ENCODE measurements at regions not wholly inside any gene's neighbourhood (a gene's known extent, or its start where the extent isn't known, plus 50 kb on each side); places are given as distances from the start of the nearest gene placed in this dataset.

DNA sequence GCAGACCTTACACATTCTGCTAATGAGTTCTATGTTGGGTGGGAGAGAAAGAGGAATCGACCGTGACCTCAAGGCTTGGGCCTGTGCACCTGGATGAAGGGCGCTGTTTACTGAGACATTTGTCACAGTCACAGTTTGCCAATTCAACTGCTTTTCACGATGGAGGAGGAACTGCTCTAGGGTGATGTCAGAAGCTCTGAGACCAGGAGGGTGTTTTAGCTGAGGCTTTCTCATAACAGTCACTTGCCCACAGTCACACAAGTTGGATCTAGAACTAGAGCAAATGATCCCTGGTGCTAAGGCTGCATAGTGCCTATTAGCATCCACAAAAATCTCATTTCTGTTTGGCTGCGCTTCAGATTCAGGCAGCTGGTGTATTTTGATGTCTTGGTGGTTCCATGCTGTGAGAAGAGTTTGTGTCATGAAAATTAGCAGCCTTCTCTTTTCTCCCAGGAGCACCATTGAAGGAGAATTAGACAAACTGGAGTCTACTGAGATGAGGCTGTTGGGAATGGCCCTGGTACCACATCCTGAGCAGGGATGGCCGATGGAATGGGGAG, 83.3 kb upstream of the TGM3 start:
- H3K4me3 ChIP-seq (replicated peaks; ENCODE audit: low read depth, low read length): no peak overlapping the region
- TF ChIP-seq, protein P1, sequence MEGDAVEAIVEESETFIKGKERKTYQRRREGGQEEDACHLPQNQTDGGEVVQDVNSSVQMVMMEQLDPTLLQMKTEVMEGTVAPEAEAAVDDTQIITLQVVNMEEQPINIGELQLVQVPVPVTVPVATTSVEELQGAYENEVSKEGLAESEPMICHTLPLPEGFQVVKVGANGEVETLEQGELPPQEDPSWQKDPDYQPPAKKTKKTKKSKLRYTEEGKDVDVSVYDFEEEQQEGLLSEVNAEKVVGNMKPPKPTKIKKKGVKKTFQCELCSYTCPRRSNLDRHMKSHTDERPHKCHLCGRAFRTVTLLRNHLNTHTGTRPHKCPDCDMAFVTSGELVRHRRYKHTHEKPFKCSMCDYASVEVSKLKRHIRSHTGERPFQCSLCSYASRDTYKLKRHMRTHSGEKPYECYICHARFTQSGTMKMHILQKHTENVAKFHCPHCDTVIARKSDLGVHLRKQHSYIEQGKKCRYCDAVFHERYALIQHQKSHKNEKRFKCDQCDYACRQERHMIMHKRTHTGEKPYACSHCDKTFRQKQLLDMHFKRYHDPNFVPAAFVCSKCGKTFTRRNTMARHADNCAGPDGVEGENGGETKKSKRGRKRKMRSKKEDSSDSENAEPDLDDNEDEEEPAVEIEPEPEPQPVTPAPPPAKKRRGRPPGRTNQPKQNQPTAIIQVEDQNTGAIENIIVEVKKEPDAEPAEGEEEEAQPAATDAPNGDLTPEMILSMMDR (IDR thresholded peaks at IDR 0.05; ENCODE audit: low read length, missing control alignments): no peak
- no peak for DNase-seq (ENCODE audit: low read depth)

DNA sequence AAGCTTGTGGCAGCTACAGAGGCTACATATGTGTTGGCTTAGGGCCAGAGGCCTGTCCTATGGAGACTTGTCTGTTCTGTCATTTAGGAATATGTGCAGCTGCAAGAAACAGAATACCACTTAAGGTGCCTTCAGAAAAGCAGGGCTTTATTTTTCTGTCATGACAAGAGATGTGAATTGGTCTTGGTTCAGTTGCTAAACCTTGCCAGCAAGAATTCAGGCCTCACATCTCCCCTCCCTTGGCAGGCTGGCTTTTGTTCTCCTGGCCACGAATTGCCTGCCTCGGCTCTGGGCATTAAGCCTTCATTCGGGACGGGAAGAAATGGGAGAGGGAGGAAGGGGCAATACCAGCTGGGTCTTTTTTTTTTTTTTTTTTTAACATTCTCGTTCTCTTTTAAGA, 82.4 kb upstream of the TGM3 start:
- DNase-seq (ENCODE audit: low read depth): no peak
- TF ChIP-seq, protein P1 (IDR thresholded peaks at IDR 0.05; ENCODE audit: low read length, missing control alignments): no peak
- no peak overlapping the region for H3K4me3 ChIP-seq (replicated peaks; ENCODE audit: low read depth, low read length)

DNA sequence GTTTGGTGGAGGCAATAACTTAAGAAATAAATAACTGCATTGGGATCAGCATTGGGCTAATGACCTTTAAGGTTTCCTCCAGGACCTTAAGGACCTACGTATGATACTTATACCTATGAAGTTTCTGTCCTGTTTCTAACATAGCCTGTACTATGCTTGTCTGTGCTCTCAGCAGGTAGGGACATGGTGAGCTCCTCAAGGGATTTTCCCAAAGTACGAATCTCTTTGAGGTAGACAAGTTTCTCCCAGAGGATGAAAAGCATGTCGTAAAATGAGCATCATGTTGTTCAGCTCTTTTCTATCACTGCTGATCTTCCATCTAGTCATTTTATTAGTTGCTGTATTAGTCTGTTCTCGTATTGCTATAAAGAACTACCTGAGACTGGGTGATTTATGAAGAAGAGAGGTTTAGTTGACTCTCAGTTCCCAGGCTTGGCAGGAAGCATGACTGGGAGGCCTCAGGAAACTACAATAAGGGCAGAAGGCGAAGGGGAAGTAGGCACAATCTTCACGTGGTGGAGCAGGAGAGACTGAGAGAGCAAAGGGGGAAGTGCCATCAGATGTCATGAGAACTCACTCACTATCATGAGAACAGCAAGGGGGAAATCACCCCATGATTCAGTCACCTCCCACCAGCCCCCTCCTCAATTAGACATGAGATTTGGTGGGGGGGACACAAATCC, 77.8 kb upstream of the TGM3 start:
- DNase-seq (ENCODE audit: low read depth): no peak
- no peak overlapping the region for H3K4me3 ChIP-seq (replicated peaks; ENCODE audit: low read depth, low read length)
- TF ChIP-seq, protein P1 (IDR thresholded peaks at IDR 0.05; ENCODE audit: low read length, missing control alignments): no peak

DNA sequence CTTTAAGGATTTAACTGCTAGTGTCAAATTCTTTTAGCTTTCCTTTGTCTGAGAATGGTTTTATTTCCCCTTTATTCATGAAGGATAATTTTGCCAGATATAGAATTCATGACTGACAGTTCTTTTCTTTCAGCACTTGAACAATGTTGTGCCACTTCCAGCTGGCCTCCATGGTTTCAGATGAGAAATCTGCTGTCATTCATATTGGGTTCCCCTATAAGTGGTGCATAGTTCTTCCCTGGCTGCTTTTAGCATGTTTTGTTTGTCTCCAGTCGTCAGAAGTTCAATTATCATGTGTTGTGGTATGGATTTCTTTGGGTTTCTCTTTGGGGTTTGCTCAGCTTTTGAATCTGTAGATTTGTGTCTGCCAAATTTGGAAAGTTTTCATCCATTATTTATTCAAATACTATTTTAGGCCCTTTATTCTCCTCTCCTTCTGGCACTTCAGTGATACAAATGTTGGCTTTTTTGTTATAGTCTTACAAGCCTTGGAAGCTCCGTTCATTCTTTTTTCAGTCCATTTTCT, 76.3 kb upstream of the TGM3 start:
- no peak for DNase-seq (ENCODE audit: low read depth)
- TF ChIP-seq, protein P1 (IDR thresholded peaks at IDR 0.05; ENCODE audit: low read length, missing control alignments): no peak

DNA sequence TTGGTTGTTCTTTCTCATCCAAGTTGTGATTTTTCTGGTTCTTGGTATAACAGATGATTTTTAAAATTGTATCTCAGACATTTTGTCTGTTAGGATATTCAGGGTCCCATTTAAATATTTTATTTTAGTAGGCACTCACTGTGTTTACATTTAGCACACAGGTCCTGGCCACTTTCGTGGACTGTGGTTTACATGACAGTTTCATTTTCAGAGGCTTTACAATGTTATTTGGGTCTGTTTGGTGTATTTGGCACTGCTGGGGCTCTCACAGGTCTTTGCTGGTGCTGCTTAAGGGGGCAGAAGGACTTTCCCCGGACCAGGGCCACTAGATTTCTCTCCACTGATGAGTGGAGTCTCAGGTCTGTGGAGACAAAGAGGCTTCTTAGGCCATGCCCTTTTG, 75.5 kb upstream of the TGM3 start:
- no peak for DNase-seq (ENCODE audit: low read depth)
- H3K4me3 ChIP-seq (replicated peaks; ENCODE audit: low read depth, low read length): no peak overlapping the region
- TF ChIP-seq, protein P1 (IDR thresholded peaks at IDR 0.05; ENCODE audit: low read length, missing control alignments): no peak

More for the DNA sequence above, 76.3 kb upstream of the TGM3 start:
- H3K4me3 ChIP-seq (replicated peaks; ENCODE audit: low read depth, low read length): no peak overlapping the region

DNA sequence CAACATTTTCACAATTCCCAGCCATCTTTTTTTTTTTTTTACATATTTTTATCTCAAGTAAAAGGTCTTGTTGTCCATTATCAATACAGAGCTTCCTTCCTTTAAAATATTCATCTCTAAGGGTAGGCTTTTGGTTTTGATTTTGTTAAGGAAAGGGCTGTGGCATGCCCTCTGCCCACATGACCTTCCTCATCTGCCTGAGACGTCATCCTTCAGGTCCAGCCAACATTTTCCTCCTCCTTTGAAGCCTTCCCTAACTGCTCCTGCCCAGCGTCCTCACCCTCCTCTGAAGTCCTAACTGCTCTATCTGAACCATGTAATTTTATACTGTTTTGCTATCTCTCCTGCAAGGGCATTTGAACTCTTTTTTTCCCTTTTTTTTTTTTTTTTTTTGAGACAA, 73.9 kb upstream of the TGM3 start:
- DNase-seq (ENCODE audit: low read depth): no peak
- H3K4me3 ChIP-seq (replicated peaks; ENCODE audit: low read depth, low read length): no peak overlapping the region
- TF ChIP-seq, protein P1 (IDR thresholded peaks at IDR 0.05; ENCODE audit: low read length, missing control alignments): no peak

Measured in fibroblast of pulmonary artery (primary cell).